Left lung (tissue), 4 donors: ENCODE measurements at regions not wholly inside any gene's neighbourhood (a gene's known extent, or its start where the extent isn't known, plus 50 kb on each side); places are given as distances from the start of the nearest gene placed in this dataset.
A peak's percentile ranks its signal among the peaks of the same experiment; 100 is the strongest.

Experiments used
- ATAC-seq: fragments of 200-7000 bp; cut with Tn5 transposase; one replicate; pipeline ENCODE4 v1.9.1; 2020; ENCODE audit warnings: moderate library complexity
- DNase-seq, 4 donors: peaks; one replicate each; pipeline ENCODE4 v3.0.0-alpha.2; 2013 to 2020
- H3K27ac ChIP-seq, 2 donors: fragments of 200-600 bp; sonication (generic) in 1 of 2; one replicate each; pipeline versions ENCODE4 v1.5.0 to v1.8.0; 2020 to 2021
- H3K27me3 ChIP-seq, 2 donors: fragments of 200-600 bp; sonication (generic) in 1 of 2; one replicate each; pipeline versions ENCODE4 v1.5.0 to v1.8.0; 2020 to 2021
- H3K36me3 ChIP-seq, 2 donors: fragments of 200-600 bp; sonication (generic) in 1 of 2; one replicate each; pipeline versions ENCODE4 v1.5.0 to v1.8.0; 2020 to 2021
- H3K4me1 ChIP-seq, 2 donors: fragments of 200-600 bp; one replicate each; pipeline ENCODE4 v1.8.0; 2021
- H3K4me3 ChIP-seq, 2 donors: fragments of 200-600 bp; sonication (generic) in 1 of 2; one replicate each; pipeline versions ENCODE4 v1.5.0 to v1.8.0; 2020 to 2021; ENCODE audit warnings: mild to moderate bottlenecking in 1 of 2
- H3K9me3 ChIP-seq, 2 donors: fragments of 200-600 bp; sonication (generic) in 1 of 2; one replicate each; pipeline versions ENCODE4 v1.5.0 to v1.8.0; 2020 to 2021
- intact Hi-C, 2 donors: fragments of 100-400 bp; cut with DNase I; formaldehyde crosslinking; loops; one replicate each; pipeline versions ENCODE4 v1.11.2 to v1.14.2; 2022
- TF ChIP-seq, protein P1 (sequence below), 2 donors: fragments of 200-600 bp; sonication (generic) in 1 of 2; IDR thresholded peaks; one replicate each; pipeline versions ENCODE4 v1.5.0 to v1.8.0; 2021; ENCODE audit warnings: antibody characterized with exemption in 2 of 2
- donor health status: DM: no; HTN: yes; CAD: no.
- donor health status: DM: no; HTN: no; CAD: no.

DNA sequence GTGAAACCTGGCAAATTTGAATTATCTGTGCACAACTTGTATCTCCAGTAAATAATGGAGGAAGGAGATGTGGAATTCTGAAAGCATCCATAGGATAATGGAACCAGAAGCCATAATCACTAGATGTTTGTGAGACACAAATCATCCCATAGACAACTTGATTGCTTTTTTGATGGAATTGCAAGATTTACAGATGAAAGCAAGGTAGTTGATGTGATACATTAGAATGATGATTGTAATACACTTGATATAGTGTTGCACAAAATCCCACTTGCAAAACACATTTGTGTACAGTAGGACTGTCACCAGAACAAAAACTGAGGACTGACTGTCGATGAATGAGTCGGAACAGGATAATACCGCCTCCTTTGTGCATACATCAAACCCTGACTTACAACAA, 178.3 kb downstream of the IRS2 start:
- no peak overlapping the region for H3K27ac ChIP-seq
- TF ChIP-seq, protein P1, sequence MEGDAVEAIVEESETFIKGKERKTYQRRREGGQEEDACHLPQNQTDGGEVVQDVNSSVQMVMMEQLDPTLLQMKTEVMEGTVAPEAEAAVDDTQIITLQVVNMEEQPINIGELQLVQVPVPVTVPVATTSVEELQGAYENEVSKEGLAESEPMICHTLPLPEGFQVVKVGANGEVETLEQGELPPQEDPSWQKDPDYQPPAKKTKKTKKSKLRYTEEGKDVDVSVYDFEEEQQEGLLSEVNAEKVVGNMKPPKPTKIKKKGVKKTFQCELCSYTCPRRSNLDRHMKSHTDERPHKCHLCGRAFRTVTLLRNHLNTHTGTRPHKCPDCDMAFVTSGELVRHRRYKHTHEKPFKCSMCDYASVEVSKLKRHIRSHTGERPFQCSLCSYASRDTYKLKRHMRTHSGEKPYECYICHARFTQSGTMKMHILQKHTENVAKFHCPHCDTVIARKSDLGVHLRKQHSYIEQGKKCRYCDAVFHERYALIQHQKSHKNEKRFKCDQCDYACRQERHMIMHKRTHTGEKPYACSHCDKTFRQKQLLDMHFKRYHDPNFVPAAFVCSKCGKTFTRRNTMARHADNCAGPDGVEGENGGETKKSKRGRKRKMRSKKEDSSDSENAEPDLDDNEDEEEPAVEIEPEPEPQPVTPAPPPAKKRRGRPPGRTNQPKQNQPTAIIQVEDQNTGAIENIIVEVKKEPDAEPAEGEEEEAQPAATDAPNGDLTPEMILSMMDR (IDR thresholded peaks at IDR 0.05): no peak
- H3K27me3 ChIP-seq: no peaks in the 10 kb centered on the region
- H3K4me3 ChIP-seq: no peak overlapping the region
- no peak for ATAC-seq
- DNase-seq: no peak
- no peaks in the 10 kb centered on the region for H3K4me1 ChIP-seq
- no peaks in the 10 kb centered on the region for H3K9me3 ChIP-seq
- H3K36me3 ChIP-seq: no peaks in the 10 kb centered on the region
- intact Hi-C loops: no loop called here

DNA sequence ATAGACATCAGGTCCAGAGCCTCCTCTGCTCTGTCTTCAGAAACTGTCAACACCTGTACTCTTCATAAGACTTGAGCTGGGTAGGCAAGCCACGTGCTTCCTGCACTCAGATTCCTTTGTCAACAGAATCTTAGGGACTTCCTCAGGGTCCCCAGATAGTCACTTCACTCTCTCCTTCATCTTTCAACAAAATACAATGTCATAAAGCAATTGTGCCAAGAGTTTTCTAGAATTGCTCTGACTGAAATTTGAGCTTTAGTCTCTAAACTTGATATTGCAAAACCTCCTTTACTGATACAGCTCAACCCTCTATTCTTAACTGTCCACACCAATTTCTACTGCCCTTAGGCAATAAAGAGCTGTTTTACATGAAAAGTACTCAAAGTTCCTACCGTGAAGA, 179.9 kb downstream of the IRS2 start:
- H3K9me3 ChIP-seq: no peaks in the 10 kb centered on the region
- no peaks in the 10 kb centered on the region for H3K36me3 ChIP-seq
- H3K4me1 ChIP-seq: no peaks in the 10 kb centered on the region
- H3K27ac ChIP-seq: no peak overlapping the region
- no peak for ATAC-seq
- no peaks in the 10 kb centered on the region for H3K27me3 ChIP-seq
- H3K4me3 ChIP-seq: no peak overlapping the region
- TF ChIP-seq, protein P1 (IDR thresholded peaks at IDR 0.05): no peak
- peak in 2 of 4 donors; percentile 47 to 51 for DNase-seq
- intact Hi-C loops: no loop called here

DNA sequence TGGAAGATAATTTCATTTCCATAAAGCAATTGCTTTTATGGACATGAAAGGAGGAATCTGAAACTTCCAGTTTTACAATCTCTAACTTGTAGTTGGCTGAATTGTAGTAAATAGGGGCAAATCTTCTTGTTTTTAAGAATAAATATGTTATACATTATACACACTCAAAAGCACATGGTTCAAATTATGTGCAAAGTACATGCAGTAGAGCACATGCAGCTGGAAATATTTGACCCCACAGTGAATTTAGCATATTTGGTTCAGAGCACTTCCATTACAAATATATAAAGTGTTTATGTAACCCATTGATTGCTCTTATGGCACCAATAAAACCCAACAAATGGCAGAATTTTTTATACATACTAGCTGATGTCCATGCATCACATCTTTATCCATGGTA, 180.5 kb downstream of the IRS2 start:
- no peak for ATAC-seq
- intact Hi-C loops: no loop called here
- Histone ChIP-seq H3K4me3 (no peak overlapping the region), H3K36me3 (no peaks in the 10 kb centered on the region), H3K27ac (no peak overlapping the region), H3K9me3 (no peaks in the 10 kb centered on the region), H3K4me1 (no peaks in the 10 kb centered on the region), H3K27me3 (no peaks in the 10 kb centered on the region)
- TF ChIP-seq, protein P1 (IDR thresholded peaks at IDR 0.05): no peak
- DNase-seq: peak in 2 of 4 donors; percentile 85 to 88

DNA sequence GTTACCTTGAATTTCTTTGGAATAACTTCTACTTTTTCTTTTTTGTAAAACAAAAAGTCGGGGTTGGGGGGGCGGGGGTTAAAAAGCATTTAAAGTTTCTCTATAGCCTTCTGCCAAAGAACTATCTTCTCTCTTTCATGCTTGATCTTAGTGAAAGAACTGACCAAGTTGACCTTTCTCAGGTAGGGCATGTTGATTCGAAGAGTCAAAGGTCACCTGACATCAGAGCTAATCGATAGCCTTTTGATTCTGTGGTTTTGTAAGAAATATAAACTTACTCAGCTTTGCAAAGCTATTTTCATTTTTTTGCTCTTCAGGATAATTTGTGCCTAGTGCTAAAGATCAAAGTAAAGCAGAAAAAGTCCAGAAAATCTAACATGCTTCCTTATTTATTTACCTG, 181.5 kb downstream of the IRS2 start:
- TF ChIP-seq, protein P1 (IDR thresholded peaks at IDR 0.05): no peak
- Histone ChIP-seq H3K4me1 (no peaks in the 10 kb centered on the region), H3K27me3 (no peaks in the 10 kb centered on the region)

GRCh38 chr13:109602356-109602755, 184.0 kb downstream of the IRS2 start:
- H3K27me3 ChIP-seq: no peaks in the 10 kb centered on the region
- TF ChIP-seq, protein P1 (IDR thresholded peaks at IDR 0.05): no peak
- H3K4me3 ChIP-seq: no peak overlapping the region
- no peak overlapping the region for H3K27ac ChIP-seq
- H3K36me3 ChIP-seq: no peaks in the 10 kb centered on the region
- H3K4me1 ChIP-seq: no peaks in the 10 kb centered on the region
- intact Hi-C loops: no loop called here
- DNase-seq (no peak), ATAC-seq (no peak)
- H3K9me3 ChIP-seq: no peaks in the 10 kb centered on the region

More for the DNA sequence above, 181.5 kb downstream of the IRS2 start:
- ATAC-seq (no peak), DNase-seq (no peak)
- Histone ChIP-seq H3K9me3 (no peaks in the 10 kb centered on the region), H3K27ac (no peak overlapping the region), H3K4me3 (no peak overlapping the region), H3K36me3 (no peaks in the 10 kb centered on the region)
- intact Hi-C loops: no loop called here
